ENCODE measurements at regions not wholly inside any gene's neighbourhood (a gene's known extent, or its start where the extent isn't known, plus 50 kb on each side); places are given as distances from the start of the nearest gene placed in this dataset.

- no peak for DNase-seq (ENCODE audit: low spot score)
These were observed 619.7 kb downstream of the BRD1 start for GRCh38 chr22:49208004-49208402.

GRCh38 chr22:49207008-49208003 is 620.4 kb downstream of the BRD1 start:
- no peak for DNase-seq (ENCODE audit: low spot score)

GRCh38 chr22:49206281-49206680 is 621.4 kb downstream of the BRD1 start:
- DNase-seq (ENCODE audit: low spot score): no peak

GRCh38 chr22:49205483-49205800 is 622.2 kb downstream of the BRD1 start:
- no peak for DNase-seq (ENCODE audit: low spot score)

GRCh38 chr22:49204599-49205482 is 622.8 kb downstream of the BRD1 start:
- DNase-seq (ENCODE audit: low spot score): no peak

- no peak for DNase-seq (ENCODE audit: low spot score)
These were observed 623.6 kb downstream of the BRD1 start for GRCh38 chr22:49203859-49204598.

- DNase-seq (ENCODE audit: low spot score): no peak
These were observed 624.4 kb downstream of the BRD1 start for GRCh38 chr22:49203091-49203858.

- no peak for DNase-seq (ENCODE audit: low spot score)
These were observed 625.4 kb downstream of the BRD1 start for GRCh38 chr22:49202226-49202625.

GRCh38 chr22:49201046-49201970 is 626.4 kb downstream of the BRD1 start:
- no peak for DNase-seq (ENCODE audit: low spot score)

- no peak for DNase-seq (ENCODE audit: low spot score)
These were observed 628.4 kb downstream of the BRD1 start for GRCh38 chr22:49199224-49199623.

- no peak for DNase-seq (ENCODE audit: low spot score)
These were observed 629.0 kb downstream of the BRD1 start for GRCh38 chr22:49198705-49199084.

GRCh38 chr22:49197986-49198704 is 629.5 kb downstream of the BRD1 start:
- no peak for DNase-seq (ENCODE audit: low spot score)

- no peak for DNase-seq (ENCODE audit: low spot score)
These were observed 630.2 kb downstream of the BRD1 start for GRCh38 chr22:49197505-49197904.

- no peak for DNase-seq (ENCODE audit: low spot score)
These were observed 631.6 kb downstream of the BRD1 start for GRCh38 chr22:49196046-49196511.

GRCh38 chr22:49195636-49196035 is 632.0 kb downstream of the BRD1 start:
- no peak for DNase-seq (ENCODE audit: low spot score)

- no peak for DNase-seq (ENCODE audit: low spot score)
These were observed 633.7 kb downstream of the BRD1 start for GRCh38 chr22:49193901-49194465.

GRCh38 chr22:49193348-49193747 is 634.3 kb downstream of the BRD1 start:
- DNase-seq (ENCODE audit: low spot score): no peak

- DNase-seq (ENCODE audit: low spot score): no peak
These were observed 634.8 kb downstream of the BRD1 start for GRCh38 chr22:49192857-49193250.

GRCh38 chr22:49192180-49192856 is 635.4 kb downstream of the BRD1 start:
- DNase-seq (ENCODE audit: low spot score): no peak

Data from CD4-positive, alpha-beta T cell treated with Interleukin-2 at 100 ng/mL for 4 hours (primary cell).